Endothelial cell of umbilical vein (primary cell): ENCODE measurements at regions not wholly inside any gene's neighbourhood (a gene's known extent, or its start where the extent isn't known, plus 50 kb on each side); places are given as distances from the start of the nearest gene placed in this dataset.

Experiments
- BruUV-seq: library from RNA; stranded (reverse); fragments of 400-500 nt; replicated peaks from 2 replicates; lab custom pipeline; 2021; lab: Mats Ljungman, UMichigan
- CTCF ChIA-PET: fragments of 300-600, 350-600 bp; sonication (Branson Sonifier 250); formaldehyde crosslinking; loops from one replicate; lab custom pipeline; 2021; ENCODE audit warnings: antibody characterized with exemption, inconsistent platforms; lab: Charles Lee
- POLR2A ChIA-PET: fragments of 300-600, 350-600 bp; sonication (Branson Sonifier 250); formaldehyde crosslinking; loops from one replicate; lab custom pipeline; 2021; ENCODE audit warnings: antibody characterized with exemption, inconsistent platforms; lab: Charles Lee
- DNase-seq: peaks from one replicate; pipeline ENCODE4 v3.0.0-alpha.2; 2011; ENCODE audit warnings: low read depth, low spot score
- FAIRE-seq: peaks from 2 replicates; lab custom pipeline; 2011; peaks lifted over from hg19 to GRCh38; lab: Jason Lieb, UNC
- H2AFZ ChIP-seq: 2 replicates; pipeline ENCODE4 v1.6.0; 2012; ENCODE audit warnings: low read depth, low read length, control low read depth, inconsistent platforms
- H3K27ac ChIP-seq: 2 replicates; pipeline ENCODE4 v1.5.1; 2011; ENCODE audit warnings: low read depth, mild to moderate bottlenecking, control low read depth, low read length, moderate library complexity; ENCODE audit not compliant: insufficient read depth
- H3K27me3 ChIP-seq, 2 experiments: 2 replicates each; pipeline versions ENCODE4 v1.6.0 to v1.6.1; 2011; ENCODE audit warnings: low read length in 2 of 2, mixed read lengths in 1 of 2; ENCODE audit not compliant: control insufficient read depth in 2 of 2, insufficient read depth in 2 of 2
- H3K36me3 ChIP-seq, 2 experiments: 2 replicates in 1 of 2; 3 replicates in 1 of 2; pipeline ENCODE4 v1.5.1; 2011; ENCODE audit warnings: low read length in 2 of 2, mild to moderate bottlenecking in 1 of 2, moderate library complexity in 1 of 2; ENCODE audit not compliant: control insufficient read depth in 2 of 2, insufficient read depth in 2 of 2; ENCODE audit errors: extremely low read depth in 1 of 2
- H3K4me1 ChIP-seq: 3 replicates; pipeline ENCODE4 v1.5.1; 2011; ENCODE audit warnings: mild to moderate bottlenecking, low read length; ENCODE audit not compliant: control insufficient read depth, insufficient read depth; ENCODE audit errors: extremely low read depth
- H3K4me2 ChIP-seq: 2 replicates; pipeline ENCODE4 v1.6.1; 2011; ENCODE audit warnings: low read length, control low read depth, mixed read lengths; ENCODE audit not compliant: insufficient read depth
- H3K4me3 ChIP-seq, 3 experiments: fragments of 200-600 bp in 1 of 3; sonication (generic), shearing (Covaris generic) in 1 of 3; replicated peaks in 1 of 3; 2 replicates each; pipeline ENCODE4 v1.5.1; 2011 to 2016; ENCODE audit warnings: control low read depth in 3 of 3, low read length in 3 of 3, mild to moderate bottlenecking in 2 of 3, inconsistent platforms in 1 of 3, low read depth in 1 of 3, moderate library complexity in 1 of 3; ENCODE audit not compliant: insufficient read depth in 1 of 3
- H3K79me2 ChIP-seq: 2 replicates; pipeline ENCODE4 v1.6.0; 2012; ENCODE audit warnings: low read length, inconsistent platforms; ENCODE audit not compliant: control insufficient read depth, insufficient read depth
- H3K9ac ChIP-seq: replicated peaks from 2 replicates; pipeline ENCODE3; 2011; ENCODE audit warnings: low read length, control low read depth; ENCODE audit not compliant: insufficient read depth; ENCODE audit errors: extremely low read depth
- H3K9me1 ChIP-seq: replicated peaks from 3 replicates; pipeline ENCODE4 v1.6.0; 2011; ENCODE audit warnings: mild to moderate bottlenecking, low read length; ENCODE audit not compliant: control insufficient read depth, insufficient read depth; ENCODE audit errors: extremely low read depth
- H3K9me3 ChIP-seq: replicated peaks from 2 replicates; pipeline ENCODE4 v1.5.1; 2012; ENCODE audit warnings: low read length, inconsistent platforms; ENCODE audit not compliant: control insufficient read depth, insufficient read depth
- H4K20me1 ChIP-seq: replicated peaks from 2 replicates; pipeline ENCODE3; 2011; ENCODE audit warnings: mild to moderate bottlenecking, low read length; ENCODE audit not compliant: control insufficient read depth, insufficient read depth; ENCODE audit errors: extremely low read depth
- EZH2 ChIP-seq: IDR thresholded peaks from 2 replicates; pipeline ENCODE4 v1.6.1; 2012; ENCODE audit warnings: borderline replicate concordance, low read depth, mild to moderate bottlenecking, moderate library complexity, low read length, inconsistent platforms; ENCODE audit not compliant: severe bottlenecking
- POLR2A ChIP-seq: IDR thresholded peaks from 2 replicates; pipeline ENCODE4 v1.6.1; 2012; ENCODE audit warnings: low read depth, mild to moderate bottlenecking, control low read depth, low read length
- POLR2AphosphoS5 ChIP-seq: IDR thresholded peaks from 2 replicates; pipeline ENCODE4 v1.6.1; 2012; ENCODE audit warnings: low read depth, mild to moderate bottlenecking, control low read depth, low read length, moderate library complexity; ENCODE audit not compliant: insufficient read depth
- dilution Hi-C: fragments of 300-500 bp; cut with MboI; formaldehyde crosslinking; loops from one replicate; pipeline ENCODE4 v1.15.0; 2019; ENCODE audit warnings: low sequenced_read_pairs; ENCODE audit not compliant: extremely low pct_ligation_motif_present
- intact Hi-C: fragments of 100-400 bp; cut with micrococcal nuclease; formaldehyde crosslinking; loops from one replicate; pipeline ENCODE4 v1.10.0; 2022
- TF ChIP-seq, protein P1 (sequence below): IDR thresholded peaks from 2 replicates; pipeline ENCODE4 v1.6.1; 2011; ENCODE audit not compliant: insufficient read depth, insufficient read length
- TF ChIP-seq, protein P2 (sequence below), 2 donors: IDR thresholded peaks; 1 replicate in 1 of 2; 2 replicates in 1 of 2; pipeline ENCODE4 v1.5.1; 2011; ENCODE audit warnings: low read length in 2 of 2, mild to moderate bottlenecking in 2 of 2, moderate library complexity in 2 of 2, control low read depth in 1 of 2, inconsistent platforms in 1 of 2, low read depth in 1 of 2; ENCODE audit not compliant: insufficient read depth in 1 of 2; ENCODE audit errors: extremely low read depth in 1 of 2

GRCh38 chr12:19654650-19655376 is 215.5 kb downstream of the AEBP2 start:
- Histone ChIP-seq H3K9ac (no peak overlapping the region), H3K36me3 (no peaks in the 10 kb centered on the region), H3K9me1 (no peaks in the 10 kb centered on the region), H3K27me3 (no peaks in the 10 kb centered on the region), H3K4me2 (no peak overlapping the region), H3K27ac (no peak overlapping the region), H3K79me2 (no peaks in the 10 kb centered on the region), H4K20me1 (no peaks in the 10 kb centered on the region), H3K9me3 (no peaks in the 10 kb centered on the region), H3K4me3 (no peak overlapping the region), H3K4me1 (peaks cover 2% of the 10 kb centered on the region), H2AFZ (no peak overlapping the region)
- FAIRE-seq (no peak), DNase-seq (peak; percentile 29)
- CTCF ChIA-PET = no interaction called here
- no TSS peak for BruUV-seq
- intact Hi-C loops = loop anchor here (2.0 kb wide), 1 partner anchor 82 kb away; no protein-coding TSS in a partner anchor
- TF ChIP-seq POLR2A (no peak), POLR2AphosphoS5 (no peak), EZH2 (no peak)
- TF ChIP-seq, protein P1, sequence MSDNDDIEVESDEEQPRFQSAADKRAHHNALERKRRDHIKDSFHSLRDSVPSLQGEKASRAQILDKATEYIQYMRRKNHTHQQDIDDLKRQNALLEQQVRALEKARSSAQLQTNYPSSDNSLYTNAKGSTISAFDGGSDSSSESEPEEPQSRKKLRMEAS = no peak
- TF ChIP-seq, protein P2, sequence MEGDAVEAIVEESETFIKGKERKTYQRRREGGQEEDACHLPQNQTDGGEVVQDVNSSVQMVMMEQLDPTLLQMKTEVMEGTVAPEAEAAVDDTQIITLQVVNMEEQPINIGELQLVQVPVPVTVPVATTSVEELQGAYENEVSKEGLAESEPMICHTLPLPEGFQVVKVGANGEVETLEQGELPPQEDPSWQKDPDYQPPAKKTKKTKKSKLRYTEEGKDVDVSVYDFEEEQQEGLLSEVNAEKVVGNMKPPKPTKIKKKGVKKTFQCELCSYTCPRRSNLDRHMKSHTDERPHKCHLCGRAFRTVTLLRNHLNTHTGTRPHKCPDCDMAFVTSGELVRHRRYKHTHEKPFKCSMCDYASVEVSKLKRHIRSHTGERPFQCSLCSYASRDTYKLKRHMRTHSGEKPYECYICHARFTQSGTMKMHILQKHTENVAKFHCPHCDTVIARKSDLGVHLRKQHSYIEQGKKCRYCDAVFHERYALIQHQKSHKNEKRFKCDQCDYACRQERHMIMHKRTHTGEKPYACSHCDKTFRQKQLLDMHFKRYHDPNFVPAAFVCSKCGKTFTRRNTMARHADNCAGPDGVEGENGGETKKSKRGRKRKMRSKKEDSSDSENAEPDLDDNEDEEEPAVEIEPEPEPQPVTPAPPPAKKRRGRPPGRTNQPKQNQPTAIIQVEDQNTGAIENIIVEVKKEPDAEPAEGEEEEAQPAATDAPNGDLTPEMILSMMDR (IDR thresholded peaks at IDR 0.05; ENCODE audit: extremely low read depth in 1 of 2, insufficient read depth in 1 of 2, low read depth in 1 of 2, low read length in 2 of 2) = no peak
- dilution Hi-C loops = no loop called here
- POLR2A ChIA-PET = no interaction called here
